WTC11 (cell line): ENCODE measurements at regions not wholly inside any gene's neighbourhood (a gene's known extent, or its start where the extent isn't known, plus 50 kb on each side); places are given as distances from the start of the nearest gene placed in this dataset.

ENCODE experiments used
- ATAC-seq: fragments of 200-7000 bp; cut with Tn5 transposase; 2 replicates; pipeline ENCODE4 v1.10.0; 2021; ENCODE audit warnings: mild to moderate bottlenecking, moderate library complexity
- CTCF ChIA-PET: fragments of 300-600 bp; sonication (Branson Sonifier 250); formaldehyde crosslinking; loops from one replicate; lab custom pipeline; 2021; ENCODE audit warnings: antibody characterized with exemption; lab: Charles Lee
- POLR2A ChIA-PET: fragments of 350-600 bp; sonication (Branson Sonifier 250); formaldehyde crosslinking; loops from one replicate; lab custom pipeline; 2021; ENCODE audit warnings: antibody characterized with exemption; lab: Charles Lee
- DNase-seq: peaks from one replicate; pipeline ENCODE4 v3.0.0; 2021; ENCODE audit warnings: low spot score
- H3K27ac Mint-ChIP-seq: 2 replicates; pipeline ENCODE4 v1.8.0; 2021; ENCODE audit warnings: mixed read lengths
- H3K27me3 Mint-ChIP-seq: 2 replicates; pipeline ENCODE4 v1.8.0; 2021; ENCODE audit warnings: low read depth, mild to moderate bottlenecking, moderate library complexity, mixed read lengths
- H3K36me3 Mint-ChIP-seq: 2 replicates; pipeline ENCODE4 v1.8.0; 2021; ENCODE audit warnings: mixed read lengths
- H3K4me1 Mint-ChIP-seq: 2 replicates; pipeline ENCODE4 v1.8.0; 2022; ENCODE audit warnings: mixed read lengths
- H3K4me3 Mint-ChIP-seq: 2 replicates; pipeline ENCODE4 v1.8.0; 2021; ENCODE audit warnings: mild to moderate bottlenecking, moderate library complexity, mixed read lengths
- H3K9me3 Mint-ChIP-seq: 2 replicates; pipeline ENCODE4 v1.8.0; 2021; ENCODE audit warnings: mixed read lengths
- ATF2 ChIP-seq: sonication (generic); formaldehyde crosslinking; IDR thresholded peaks from 2 replicates; pipeline ENCODE4 v1.8.1; 2022; ENCODE audit warnings: low read depth, missing genetic modification reagents, borderline replicate concordance
- CTCF ChIP-seq: fragments of 200-600 bp; IDR thresholded peaks from 2 replicates; pipeline ENCODE4 v1.8.0; 2022; ENCODE audit warnings: antibody characterized with exemption
- EMX1 ChIP-seq: fragments of 250-450 bp; sonication (Bioruptor Pico); IDR thresholded peaks from 2 replicates; pipeline ENCODE4 v1.8.0; 2021; ENCODE audit warnings: mild to moderate bottlenecking
- FOXJ3 ChIP-seq: sonication (generic); formaldehyde crosslinking; IDR thresholded peaks from 2 replicates; pipeline ENCODE4 v1.9.0; 2021; ENCODE audit warnings: missing genetic modification reagents, mild to moderate bottlenecking, borderline replicate concordance
- FOXP1 ChIP-seq: sonication (generic); formaldehyde crosslinking; IDR thresholded peaks from 2 replicates; pipeline ENCODE4 v1.8.0; 2022; ENCODE audit warnings: missing genetic modification reagents, mild to moderate bottlenecking, moderate library complexity, borderline replicate concordance
- GRHL2 ChIP-seq: fragments of 250-450 bp; sonication (Bioruptor Pico); IDR thresholded peaks from 2 replicates; pipeline ENCODE4 v1.8.0; 2022; ENCODE audit warnings: mild to moderate bottlenecking, moderate library complexity; ENCODE audit not compliant: insufficient replicate concordance, severe bottlenecking
- JUN ChIP-seq: sonication (generic); formaldehyde crosslinking; IDR thresholded peaks from 2 replicates; pipeline ENCODE4 v1.8.0; 2023; ENCODE audit warnings: mild to moderate bottlenecking, missing genetic modification reagents
- MXD4 ChIP-seq: fragments of 250-450 bp; sonication (Bioruptor Pico); IDR thresholded peaks from 2 replicates; pipeline ENCODE4 v1.8.0; 2021; ENCODE audit warnings: mild to moderate bottlenecking, moderate library complexity, borderline replicate concordance
- NFE2L1 ChIP-seq: sonication (generic); formaldehyde crosslinking; IDR thresholded peaks from 2 replicates; pipeline ENCODE4 v1.8.1; 2023; ENCODE audit warnings: missing genetic modification reagents
- NR2C2 ChIP-seq: sonication (generic); formaldehyde crosslinking; IDR thresholded peaks from 2 replicates; pipeline ENCODE4 v1.8.0; 2022; ENCODE audit warnings: mild to moderate bottlenecking, missing genetic modification reagents
- SMAD3 ChIP-seq: sonication (generic); formaldehyde crosslinking; IDR thresholded peaks from 2 replicates; pipeline ENCODE4 v1.8.0; 2022; ENCODE audit warnings: missing genetic modification reagents, mild to moderate bottlenecking, borderline replicate concordance
- SMAD4 ChIP-seq: sonication (generic); formaldehyde crosslinking; IDR thresholded peaks from 2 replicates; pipeline ENCODE4 v1.8.0; 2022; ENCODE audit warnings: mild to moderate bottlenecking, missing genetic modification reagents
- STAT6 ChIP-seq: sonication (generic); formaldehyde crosslinking; conservative IDR thresholded peaks from 2 replicates; pipeline ENCODE4 v1.8.1; 2023; ENCODE audit warnings: mild to moderate bottlenecking, low read depth, missing genetic modification reagents, moderate library complexity
- TCF7 ChIP-seq: sonication (generic); formaldehyde crosslinking; IDR thresholded peaks from 2 replicates; pipeline ENCODE4 v1.8.0; 2022; ENCODE audit warnings: mild to moderate bottlenecking, low read depth, missing genetic modification reagents, moderate library complexity
- TEAD1 ChIP-seq: sonication (generic); formaldehyde crosslinking; IDR thresholded peaks from 2 replicates; pipeline ENCODE4 v1.8.0; 2022; ENCODE audit warnings: mild to moderate bottlenecking, missing genetic modification reagents
- USF1 ChIP-seq: sonication (generic); formaldehyde crosslinking; IDR thresholded peaks from 2 replicates; pipeline ENCODE4 v1.8.0; 2022; ENCODE audit warnings: mild to moderate bottlenecking, missing genetic modification reagents
- ZBTB21 ChIP-seq: sonication (generic); formaldehyde crosslinking; IDR thresholded peaks from 2 replicates; pipeline ENCODE4 v1.8.1; 2023; ENCODE audit warnings: mild to moderate bottlenecking, missing genetic modification reagents, borderline replicate concordance
- ZNF263 ChIP-seq: sonication (generic); formaldehyde crosslinking; IDR thresholded peaks from 2 replicates; pipeline ENCODE4 v1.8.1; 2022; ENCODE audit warnings: low read depth, mild to moderate bottlenecking, moderate library complexity, missing genetic modification reagents
- ZNF317 ChIP-seq: sonication (generic); formaldehyde crosslinking; IDR thresholded peaks from 2 replicates; pipeline ENCODE4 v1.8.1; 2023; ENCODE audit warnings: low read depth, mild to moderate bottlenecking, moderate library complexity, missing genetic modification reagents, borderline replicate concordance

- no peaks in the 10 kb centered on the region for H3K9me3 Mint-ChIP-seq
- H3K36me3 Mint-ChIP-seq = no peaks in the 10 kb centered on the region
- ATAC-seq = peak; percentile 52; the same call in 1 of the 2 replicates
Observed at GRCh38 chr14:66395300-66395699, 90.9 kb upstream of the CCDC196 start.

GRCh38 chr14:66396164-66396563, 90.0 kb upstream of the CCDC196 start:
- ATAC-seq = no peak
- H3K36me3 Mint-ChIP-seq = no peaks in the 10 kb centered on the region
- no peak overlapping the region for H3K27ac Mint-ChIP-seq
- no peaks in the 10 kb centered on the region for H3K9me3 Mint-ChIP-seq
- TF ChIP-seq TEAD1 (CRISPR knock-in tag) (no peak), NFE2L1 (no peak), SMAD3 (CRISPR knock-in tag) (no peak), STAT6 (CRISPR knock-in tag) (no peak), TCF7 (CRISPR knock-in tag) (no peak), CTCF (no peak), ZNF263 (CRISPR knock-in tag) (no peak), NR2C2 (no peak), SMAD4 (CRISPR knock-in tag) (no peak), ZNF317 (CRISPR knock-in tag) (no peak), JUN (CRISPR knock-in tag) (no peak), FOXJ3 (CRISPR knock-in tag) (no peak), FOXP1 (CRISPR knock-in tag) (no peak), ATF2 (no peak), ZBTB21 (CRISPR knock-in tag) (no peak)
- TF ChIP-seq, all 79 proteins: peak for 0
- CTCF ChIA-PET = interaction anchor here (2.3 kb wide), 1 partner anchor 36 kb away, joined by 11 read pairs; no protein-coding TSS in a partner anchor
- Mint-ChIP-seq H3K27me3 (peaks cover 4% of the 10 kb centered on the region), H3K4me3 (no peak overlapping the region), H3K4me1 (no peaks in the 10 kb centered on the region)
- DNase-seq = no peak
- POLR2A ChIA-PET = no interaction called here

More at GRCh38 chr14:66395300-66395699, 90.9 kb upstream of the CCDC196 start:
- ChIA-PET CTCF (interaction anchor here (1.2 to 2.3 kb wide), 4 partner anchors 8 to 80 kb away, joined by 3 to 11 read pairs (median 4); no protein-coding TSS in a partner anchor), POLR2A (no interaction called here)
- Mint-ChIP-seq H3K27me3 (peaks cover 4% of the 10 kb centered on the region), H3K27ac (no peak overlapping the region), H3K4me3 (no peak overlapping the region), H3K4me1 (no peaks in the 10 kb centered on the region)
- no peak for DNase-seq
- TF ChIP-seq GRHL2 (CRISPR knock-in tag) (no peak), MXD4 (no peak), SMAD4 (CRISPR knock-in tag) (no peak), ZNF317 (CRISPR knock-in tag) (no peak), EMX1 (CRISPR knock-in tag) (no peak), NFE2L1 (no peak), USF1 (CRISPR knock-in tag) (no peak)
